ENCODE measurements at regions not wholly inside any gene's neighbourhood (a gene's known extent, or its start where the extent isn't known, plus 50 kb on each side); places are given as distances from the start of the nearest gene placed in this dataset.

DNA sequence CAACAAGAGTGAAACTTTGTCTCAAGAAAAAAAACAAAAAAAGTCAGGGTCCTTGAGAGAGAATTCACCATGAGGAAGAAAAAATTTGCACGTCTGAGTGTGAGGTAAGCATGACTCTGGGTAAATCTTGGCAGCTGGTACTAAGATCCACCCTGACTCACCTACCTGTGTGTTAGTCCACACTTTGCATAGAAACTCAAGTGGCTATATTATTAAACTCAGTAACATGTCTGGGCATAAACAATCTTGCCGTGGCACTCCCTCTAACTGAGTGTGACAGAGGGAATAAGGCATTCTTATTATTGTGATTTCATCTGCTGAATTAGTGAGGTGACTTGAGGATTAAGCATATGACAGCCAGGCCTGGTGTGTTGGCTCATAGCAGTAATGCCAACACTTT, 259.4 kb upstream of the VLDLR start:
- DNase-seq (ENCODE audit: low spot score) (no peak), ATAC-seq (ENCODE audit: low FRiP score) (no peak)
- TF ChIP-seq, protein P1, sequence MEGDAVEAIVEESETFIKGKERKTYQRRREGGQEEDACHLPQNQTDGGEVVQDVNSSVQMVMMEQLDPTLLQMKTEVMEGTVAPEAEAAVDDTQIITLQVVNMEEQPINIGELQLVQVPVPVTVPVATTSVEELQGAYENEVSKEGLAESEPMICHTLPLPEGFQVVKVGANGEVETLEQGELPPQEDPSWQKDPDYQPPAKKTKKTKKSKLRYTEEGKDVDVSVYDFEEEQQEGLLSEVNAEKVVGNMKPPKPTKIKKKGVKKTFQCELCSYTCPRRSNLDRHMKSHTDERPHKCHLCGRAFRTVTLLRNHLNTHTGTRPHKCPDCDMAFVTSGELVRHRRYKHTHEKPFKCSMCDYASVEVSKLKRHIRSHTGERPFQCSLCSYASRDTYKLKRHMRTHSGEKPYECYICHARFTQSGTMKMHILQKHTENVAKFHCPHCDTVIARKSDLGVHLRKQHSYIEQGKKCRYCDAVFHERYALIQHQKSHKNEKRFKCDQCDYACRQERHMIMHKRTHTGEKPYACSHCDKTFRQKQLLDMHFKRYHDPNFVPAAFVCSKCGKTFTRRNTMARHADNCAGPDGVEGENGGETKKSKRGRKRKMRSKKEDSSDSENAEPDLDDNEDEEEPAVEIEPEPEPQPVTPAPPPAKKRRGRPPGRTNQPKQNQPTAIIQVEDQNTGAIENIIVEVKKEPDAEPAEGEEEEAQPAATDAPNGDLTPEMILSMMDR (IDR thresholded peaks at IDR 0.05), result no peak

DNA sequence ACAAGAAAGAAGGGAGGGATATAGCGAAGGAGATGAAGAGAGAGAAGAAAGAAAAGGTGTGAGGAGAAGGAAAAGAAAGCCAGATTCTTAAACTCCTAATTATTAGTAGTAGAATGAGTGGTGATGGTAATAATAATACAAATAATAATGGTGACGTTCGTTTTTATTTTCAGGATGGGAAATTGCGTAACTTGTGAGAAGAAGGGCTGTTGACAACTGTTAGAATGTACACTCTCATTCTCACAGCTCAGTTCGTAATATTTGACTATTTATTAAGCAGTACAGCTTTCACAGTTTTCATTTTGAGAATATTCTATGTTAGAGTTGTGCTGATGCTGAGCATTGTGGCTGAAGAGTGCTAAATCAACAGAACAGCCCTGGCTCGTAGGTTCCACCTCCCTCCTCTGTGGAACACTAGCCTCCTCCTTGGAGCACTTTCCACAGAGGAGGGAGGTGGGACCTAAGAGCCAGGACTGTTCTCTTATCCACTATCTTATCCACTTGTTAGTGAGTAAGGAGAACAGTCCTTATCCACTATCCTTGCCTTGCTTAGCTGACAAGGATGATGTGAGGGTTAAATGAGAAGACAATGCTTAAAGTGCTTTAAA, 258.3 kb upstream of the VLDLR start:
- ATAC-seq (ENCODE audit: low FRiP score) (no peak), DNase-seq (ENCODE audit: low spot score) (no peak)
- TF ChIP-seq, protein P1 (IDR thresholded peaks at IDR 0.05), result no peak

DNA sequence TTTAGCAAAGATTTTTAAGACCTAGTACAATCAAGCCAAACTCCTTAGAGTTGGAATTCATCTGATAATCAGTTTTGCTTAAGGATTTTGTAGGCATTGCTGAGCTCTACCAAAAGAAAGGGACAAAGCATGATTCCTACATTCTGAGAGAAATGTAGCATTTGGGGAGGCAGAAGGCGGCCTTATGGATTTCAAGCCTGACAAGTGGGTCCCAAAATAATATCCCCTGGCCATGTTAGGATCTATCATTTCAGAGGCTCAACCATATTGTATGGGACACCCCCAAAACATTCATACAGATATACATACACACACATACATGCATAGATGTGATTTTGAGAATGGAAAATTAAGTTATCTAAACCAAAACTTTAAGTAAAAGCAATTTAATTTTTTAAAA, 257.8 kb upstream of the VLDLR start:
- no peak for DNase-seq (ENCODE audit: low spot score)
- TF ChIP-seq, protein P1 (IDR thresholded peaks at IDR 0.05), result no peak
- no peak for ATAC-seq (ENCODE audit: low FRiP score)

DNA sequence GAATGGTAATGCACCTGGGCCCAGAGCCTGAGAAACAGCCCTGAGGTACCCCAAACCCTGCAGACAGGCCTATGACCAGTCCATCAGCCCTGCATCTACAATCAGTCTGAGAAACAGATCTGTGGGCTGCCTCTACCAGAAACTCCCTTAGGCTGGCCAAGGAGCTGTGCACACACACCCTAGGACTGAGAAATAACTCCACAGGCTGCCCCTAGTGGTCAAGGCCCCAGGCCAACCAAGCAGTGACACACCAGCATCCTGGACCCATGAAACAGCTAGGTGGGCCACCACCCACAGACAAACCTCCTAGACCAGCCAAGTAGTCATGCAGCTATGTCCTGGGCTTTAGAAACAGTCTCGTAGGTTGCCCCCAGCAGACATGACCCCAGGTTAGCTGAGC, 253.6 kb upstream of the VLDLR start:
- TF ChIP-seq, protein P1 (IDR thresholded peaks at IDR 0.05), result no peak
- ATAC-seq (ENCODE audit: low FRiP score), result no peak
- no peak for DNase-seq (ENCODE audit: low spot score)

DNA sequence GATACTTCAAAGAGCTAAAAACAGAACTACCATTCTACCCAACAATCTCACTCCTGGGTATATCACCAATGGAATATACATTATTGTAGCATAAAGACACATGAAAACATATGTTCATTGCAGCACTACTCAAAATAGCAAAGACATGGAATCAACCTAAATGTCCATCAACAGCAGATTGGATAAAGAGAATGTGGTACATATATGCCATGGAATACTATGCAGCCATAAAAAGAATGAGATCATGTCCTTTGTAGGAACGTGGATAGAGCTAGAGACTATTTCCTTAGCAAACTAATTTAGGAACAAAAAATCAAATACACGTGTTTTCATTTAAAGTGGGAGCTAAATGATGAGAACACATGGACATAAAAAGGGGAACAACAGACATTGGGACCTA, 247.9 kb upstream of the VLDLR start:
- TF ChIP-seq, protein P1 (IDR thresholded peaks at IDR 0.05), result no peak
- ATAC-seq (ENCODE audit: low FRiP score), result no peak

DNA sequence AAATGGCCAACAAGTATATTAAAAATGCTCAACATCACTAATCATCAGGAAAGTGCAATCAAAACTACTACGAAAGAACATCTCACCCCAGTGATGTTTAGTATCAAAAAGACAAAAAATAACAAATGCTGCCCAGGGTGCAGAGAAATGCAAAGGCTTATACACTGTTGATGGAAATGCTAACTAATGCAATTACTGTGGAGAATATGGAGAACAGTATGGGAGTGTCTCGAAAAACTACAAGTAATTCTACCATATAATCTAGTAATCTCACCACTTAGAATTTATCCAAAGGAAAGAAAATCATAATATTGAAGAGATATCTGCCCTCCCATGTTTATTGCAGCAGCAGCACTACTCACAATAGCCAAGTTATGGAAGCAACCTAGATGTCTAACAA, 246.5 kb upstream of the VLDLR start:
- TF ChIP-seq, protein P1 (IDR thresholded peaks at IDR 0.05), result no peak
- ATAC-seq (ENCODE audit: low FRiP score) (no peak), DNase-seq (ENCODE audit: low spot score) (no peak)

More for the DNA sequence above, 247.9 kb upstream of the VLDLR start:
- DNase-seq (ENCODE audit: low spot score), result no peak

DNA sequence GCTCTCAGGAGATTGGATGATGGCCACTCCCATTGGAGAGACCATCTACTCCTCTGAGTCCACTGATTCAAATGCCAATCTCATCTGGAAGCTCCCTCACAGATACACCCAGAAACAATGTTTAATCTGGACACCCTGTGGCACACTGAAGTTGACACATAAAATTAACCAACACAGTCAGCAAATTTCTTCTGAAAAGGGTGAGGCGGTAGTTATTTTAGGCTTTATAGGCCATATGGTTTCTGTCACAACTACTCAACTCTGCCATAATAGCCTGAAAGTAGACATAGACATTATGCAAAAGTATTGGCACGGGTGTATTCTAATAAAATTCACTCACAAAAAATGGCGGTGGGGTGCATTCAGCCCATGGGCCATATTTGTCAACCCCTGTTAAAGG, 244.5 kb upstream of the VLDLR start:
- no peak for ATAC-seq (ENCODE audit: low FRiP score)
- TF ChIP-seq, protein P1 (IDR thresholded peaks at IDR 0.05), result no peak
- DNase-seq (ENCODE audit: low spot score), result no peak
